HG02678 (cell line): ENCODE measurements at regions not wholly inside any gene's neighbourhood (a gene's known extent, or its start where the extent isn't known, plus 50 kb on each side); places are given as distances from the start of the nearest gene placed in this dataset.

Source experiments
- ATAC-seq: cut with Tn5 transposase; IDR thresholded peaks from one replicate; pipeline ENCODE4 v1.9.1; 2021; ENCODE audit warnings: mild to moderate bottlenecking, moderate library complexity; ENCODE audit not compliant: unreplicated experiment

GRCh38 chr9:116003397-116003796 is 150.2 kb upstream of the PAPPA start:
- no peak for ATAC-seq

- no peak for ATAC-seq
Measured at GRCh38 chr9:116005205-116005604, 148.4 kb upstream of the PAPPA start.

- no peak for ATAC-seq
Measured at GRCh38 chr9:116007824-116008223, 145.8 kb upstream of the PAPPA start.

GRCh38 chr9:116008278-116008677 is 145.3 kb upstream of the PAPPA start:
- ATAC-seq, result no peak

GRCh38 chr9:116009420-116009819 is 144.2 kb upstream of the PAPPA start:
- no peak for ATAC-seq

- no peak for ATAC-seq
Measured at GRCh38 chr9:116015855-116016254, 137.7 kb upstream of the PAPPA start.

- ATAC-seq, result no peak
Measured at GRCh38 chr9:116020146-116020545, 133.4 kb upstream of the PAPPA start.

- no peak for ATAC-seq
Measured at GRCh38 chr9:116020801-116021200, 132.8 kb upstream of the PAPPA start.

GRCh38 chr9:116027096-116027495 is 126.5 kb upstream of the PAPPA start:
- no peak for ATAC-seq

GRCh38 chr9:116027511-116027910 is 126.1 kb upstream of the PAPPA start:
- no peak for ATAC-seq

GRCh38 chr9:116027951-116028350 is 125.6 kb upstream of the PAPPA start:
- no peak for ATAC-seq

GRCh38 chr9:116030517-116030916 is 123.1 kb upstream of the PAPPA start:
- ATAC-seq, result no peak

GRCh38 chr9:116032683-116033440 is 120.7 kb upstream of the PAPPA start:
- ATAC-seq, result no peak

GRCh38 chr9:116039312-116039711 is 114.3 kb upstream of the PAPPA start:
- ATAC-seq, result no peak

- no peak for ATAC-seq
Measured at GRCh38 chr9:116039893-116040292, 113.7 kb upstream of the PAPPA start.

GRCh38 chr9:116042321-116042720 is 111.3 kb upstream of the PAPPA start:
- ATAC-seq, result no peak

- ATAC-seq, result no peak
Measured at GRCh38 chr9:116045083-116045482, 108.5 kb upstream of the PAPPA start.

- no peak for ATAC-seq
Measured at GRCh38 chr9:116048081-116048480, 105.5 kb upstream of the PAPPA start.

- no peak for ATAC-seq
Measured at GRCh38 chr9:116049456-116049855, 104.1 kb upstream of the PAPPA start.

- no peak for ATAC-seq
Measured at GRCh38 chr9:116051528-116051927, 102.1 kb upstream of the PAPPA start.

- no peak for ATAC-seq
Measured at GRCh38 chr9:116055536-116055935, 98.1 kb upstream of the PAPPA start.

- no peak for ATAC-seq
Measured at GRCh38 chr9:116057371-116057770, 96.2 kb upstream of the PAPPA start.

GRCh38 chr9:116058421-116058820 is 95.2 kb upstream of the PAPPA start:
- ATAC-seq, result no peak
